Left ventricle myocardium inferior (tissue), 1 donor: ENCODE measurements at regions not wholly inside any gene's neighbourhood (a gene's known extent, or its start where the extent isn't known, plus 50 kb on each side); places are given as distances from the start of the nearest gene placed in this dataset.
A peak's percentile ranks its signal among the peaks of the same experiment; 100 is the strongest.

Experiments
- DNase-seq: peaks from one replicate; pipeline ENCODE4 v3.0.0-alpha.2; 2020
- H3K27ac ChIP-seq: fragments of 200-600 bp; replicated peaks from 2 replicates; pipeline ENCODE4 v1.8.0; 2021
- H3K27me3 ChIP-seq: fragments of 200-600 bp; 2 replicates; pipeline ENCODE4 v1.8.0; 2021; ENCODE audit warnings: low read depth
- H3K36me3 ChIP-seq: fragments of 200-600 bp; 2 replicates; pipeline ENCODE4 v1.8.0; 2021
- H3K4me1 ChIP-seq: fragments of 200-600 bp; 2 replicates; pipeline ENCODE4 v1.8.0; 2021
- H3K4me3 ChIP-seq: fragments of 200-600 bp; 2 replicates; pipeline ENCODE4 v1.8.0; 2021; ENCODE audit warnings: mild to moderate bottlenecking, moderate library complexity
- H3K9me3 ChIP-seq: fragments of 200-600 bp; replicated peaks from 2 replicates; pipeline ENCODE4 v1.8.0; 2021
- CTCF ChIP-seq: fragments of 200-600 bp; IDR thresholded peaks from 2 replicates; pipeline ENCODE4 v1.8.0; 2021; ENCODE audit warnings: antibody characterized with exemption, mild to moderate bottlenecking, borderline replicate concordance
- intact Hi-C: fragments of 100-400 bp; cut with micrococcal nuclease; formaldehyde crosslinking; loops from one replicate; pipeline ENCODE4 v1.11.0; 2022
- donor health status: DM: no; HTN: yes; CAD: no; lungs with severe emphysema.

DNA sequence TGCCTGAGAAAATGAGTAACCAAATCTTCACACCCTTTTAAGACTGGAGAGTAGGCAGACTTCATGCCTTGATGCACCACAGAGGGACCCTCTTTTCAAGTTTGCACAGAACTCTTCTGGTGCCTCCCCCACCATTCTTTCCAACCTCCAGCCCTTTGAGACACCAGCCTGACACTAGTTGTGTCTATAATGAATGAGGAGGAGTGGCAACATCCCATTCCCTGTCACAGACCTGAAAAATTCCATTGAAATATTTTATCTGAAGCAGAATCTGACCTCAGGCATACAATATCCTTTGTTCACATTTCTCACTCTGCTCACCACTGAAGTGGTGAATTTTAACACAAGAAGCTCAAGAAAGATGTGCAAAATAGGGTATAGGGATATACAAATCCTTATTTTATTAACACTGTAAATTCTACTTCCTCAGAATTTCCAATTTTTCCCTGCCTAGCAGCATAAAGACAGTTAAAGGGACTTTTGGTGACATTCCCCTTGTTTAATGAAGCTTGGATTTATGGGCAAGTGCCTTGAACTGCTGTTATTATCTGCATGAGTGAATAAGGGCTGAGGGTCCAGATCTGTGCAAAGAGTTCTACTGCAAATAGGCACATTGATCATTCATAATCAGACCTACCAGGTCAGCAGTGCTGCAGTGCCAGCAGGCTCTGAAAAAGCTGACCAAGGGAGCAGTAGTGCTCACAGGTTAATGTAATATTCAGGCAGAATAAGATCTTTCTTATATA lies 149.9 kb upstream of the PAQR3 start:
- no peaks in the 10 kb centered on the region for H3K9me3 ChIP-seq
- H3K36me3 ChIP-seq, result no peaks in the 10 kb centered on the region
- no peak overlapping the region for H3K27ac ChIP-seq
- no peak for TF ChIP-seq CTCF
- intact Hi-C loops, result no loop called here
- H3K4me3 ChIP-seq, result no peak overlapping the region
- no peaks in the 10 kb centered on the region for H3K4me1 ChIP-seq
- DNase-seq, result no peak
- H3K27me3 ChIP-seq, result no peaks in the 10 kb centered on the region

DNA sequence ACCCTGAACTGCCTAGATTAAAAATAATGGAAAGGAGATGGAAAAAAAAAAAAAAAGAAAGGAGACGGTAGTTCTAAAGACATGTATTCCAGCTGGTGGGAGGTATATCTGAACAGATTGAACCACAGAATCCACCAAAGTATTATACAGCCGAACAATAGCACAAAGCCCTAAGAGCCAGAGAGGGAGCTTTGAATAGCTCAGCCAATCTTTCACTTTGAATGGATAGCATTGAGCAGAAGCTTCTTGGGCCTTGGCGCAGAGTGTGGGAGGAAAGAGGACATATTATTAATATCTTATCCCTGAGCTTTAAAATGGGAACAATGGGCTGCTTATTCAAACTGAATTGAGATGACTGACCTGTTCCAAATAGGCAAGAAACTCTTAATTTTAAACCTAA lies 147.8 kb upstream of the PAQR3 start:
- no peak for TF ChIP-seq CTCF
- H3K4me1 ChIP-seq, result peaks cover 5% of the 10 kb centered on the region
- H3K27me3 ChIP-seq, result no peaks in the 10 kb centered on the region
- no peak overlapping the region for H3K4me3 ChIP-seq
- H3K9me3 ChIP-seq, result peaks cover 9% of the 10 kb centered on the region
- peaks cover 2% of the 10 kb centered on the region for H3K36me3 ChIP-seq
- H3K27ac ChIP-seq, result no peak overlapping the region
- intact Hi-C loops, result no loop called here
- DNase-seq, result no peak

DNA sequence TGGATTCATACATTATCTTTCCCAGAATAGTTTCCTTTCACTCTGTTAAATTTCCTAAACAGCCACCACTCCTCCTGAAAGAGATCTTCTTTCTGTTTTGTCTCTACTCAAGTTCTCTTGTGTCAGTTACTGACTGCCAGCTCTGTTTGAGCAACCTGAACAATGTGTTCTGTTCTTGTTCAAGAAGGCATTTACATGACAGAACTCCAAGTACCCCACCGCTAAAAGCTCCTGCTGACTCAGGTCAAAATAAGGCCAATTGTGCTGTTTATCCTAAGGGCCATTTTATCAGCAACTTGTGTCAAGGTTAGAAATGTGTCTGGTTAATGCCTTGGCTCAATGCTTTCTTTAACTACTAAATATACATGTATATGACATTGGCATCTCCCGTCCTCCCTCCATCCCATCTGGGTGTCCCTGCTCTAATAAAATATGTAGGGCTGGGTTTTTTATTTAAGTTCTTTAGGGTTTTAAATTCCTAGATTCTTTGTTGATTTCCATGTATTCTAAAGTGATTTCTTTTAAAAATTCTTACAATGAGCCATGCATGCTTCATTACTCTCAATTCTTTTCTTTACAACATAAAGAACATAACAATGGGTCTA lies 144.3 kb upstream of the PAQR3 start:
- Histone ChIP-seq H3K36me3 (peaks cover 6% of the 10 kb centered on the region), H3K27me3 (no peaks in the 10 kb centered on the region), H3K4me3 (no peak overlapping the region), H3K27ac (peak overlapping the region; percentile 86), H3K9me3 (peaks cover 17% of the 10 kb centered on the region), H3K4me1 (peaks cover 7% of the 10 kb centered on the region)
- no peak for TF ChIP-seq CTCF
- intact Hi-C loops, result no loop called here
- DNase-seq, result no peak

- Histone ChIP-seq H3K4me3 (peak overlapping the region; percentile 30), H3K9me3 (peaks cover 17% of the 10 kb centered on the region), H3K27ac (peak overlapping the region; percentile 86), H3K36me3 (peaks cover 6% of the 10 kb centered on the region), H3K4me1 (peaks cover 12% of the 10 kb centered on the region), H3K27me3 (no peaks in the 10 kb centered on the region)
- DNase-seq, result no peak
- TF ChIP-seq CTCF, result no peak
- intact Hi-C loops, result no loop called here
Measured at GRCh38 chr4:79082997-79083396, 143.8 kb upstream of the PAQR3 start.

- peak overlapping the region; percentile 86 for H3K27ac ChIP-seq
Measured at GRCh38 chr4:79081973-79082372, 142.7 kb upstream of the PAQR3 start.

More at GRCh38 chr4:79081973-79082372, 142.7 kb upstream of the PAQR3 start:
- intact Hi-C loops, result no loop called here
- Histone ChIP-seq H3K27me3 (no peaks in the 10 kb centered on the region), H3K4me3 (no peak overlapping the region), H3K4me1 (peaks cover 12% of the 10 kb centered on the region), H3K9me3 (peaks cover 23% of the 10 kb centered on the region), H3K36me3 (peaks cover 6% of the 10 kb centered on the region)
- TF ChIP-seq CTCF, result no peak
- DNase-seq, result no peak
